Lung (tissue), 11 donors: ENCODE measurements at regions not wholly inside any gene's neighbourhood (a gene's known extent, or its start where the extent isn't known, plus 50 kb on each side); places are given as distances from the start of the nearest gene placed in this dataset.

Experiments used
- ATAC-seq: fragments of 200-7000 bp; cut with Tn5 transposase; one replicate; pipeline ENCODE4 v1.9.1; 2020; ENCODE audit warnings: moderate number of reproducible peaks; ENCODE audit not compliant: insufficient read depth, low FRiP score
- DNase-seq, 3 donors: peaks; one replicate each; pipeline ENCODE4 v3.0.0-alpha.2; 2013 to 2017
- H3K27ac ChIP-seq, 2 donors: one replicate each; pipeline ENCODE4 v1.5.1; 2013; ENCODE audit warnings: mild to moderate bottlenecking in 2 of 2, moderate library complexity in 2 of 2, control low read depth in 1 of 2, inconsistent platforms in 1 of 2, low read depth in 1 of 2, low read length in 1 of 2
- H3K27me3 ChIP-seq, 3 donors: one replicate each; pipeline ENCODE4 v1.5.1; 2013; ENCODE audit warnings: low read length in 2 of 3; ENCODE audit not compliant: control insufficient read depth in 3 of 3, insufficient read depth in 3 of 3
- H3K36me3 ChIP-seq, 4 donors: one replicate each; pipeline ENCODE4 v1.5.1; 2013; ENCODE audit warnings: low read length in 4 of 4, mild to moderate bottlenecking in 1 of 4, moderate library complexity in 1 of 4; ENCODE audit not compliant: control insufficient read depth in 4 of 4, insufficient read depth in 4 of 4
- H3K4me1 ChIP-seq, 5 donors: one replicate each; pipeline ENCODE4 v1.5.1; 2013; ENCODE audit warnings: low read length in 5 of 5, mild to moderate bottlenecking in 2 of 5, moderate library complexity in 1 of 5; ENCODE audit not compliant: control insufficient read depth in 5 of 5, insufficient read depth in 5 of 5
- H3K4me3 ChIP-seq: one replicate; pipeline ENCODE4 v1.5.1; 2013; ENCODE audit warnings: mild to moderate bottlenecking, control low read depth, moderate library complexity
- H3K9ac ChIP-seq, 2 donors: one replicate each; pipeline ENCODE4 v1.5.1; 2013; ENCODE audit warnings: low read length in 2 of 2, control low read depth in 1 of 2; ENCODE audit not compliant: insufficient read depth in 1 of 2
- H3K9me3 ChIP-seq, 4 donors: one replicate each; pipeline ENCODE4 v1.5.1; 2013; ENCODE audit warnings: low read length in 3 of 4, mild to moderate bottlenecking in 1 of 4, moderate library complexity in 1 of 4; ENCODE audit not compliant: control insufficient read depth in 4 of 4, insufficient read depth in 3 of 4
- CTCF ChIP-seq: IDR thresholded peaks from 2 replicates; pipeline ENCODE4 v1.5.1; 2012; ENCODE audit warnings: mild to moderate bottlenecking; ENCODE audit errors: control extremely low read depth, extremely low read depth
- WGBS, 2 donors: extraction: QIAGEN DNeasy Blood & Tissue Kit; methylation state at CpG; one replicate each; pipeline ENCODE4 v1.1.7; 2013; 5-methylcytosine and 5-hydroxymethylcytosine counted together
- donor health status: control.
- donor health status: control.
- donor health status: Bipolar disorder and iron deficiency.
- donor health status: healthy.
- donor health status: DM: yes; HTN: yes; CAD: no.

- Histone ChIP-seq H3K4me1 (peaks cover 0 to 7% (median 0%) of the 10 kb centered on the region in 5 donors), H3K9me3 (peaks cover 0 to 9% (median 0%) of the 10 kb centered on the region in 4 donors), H3K27ac (no peak overlapping the region), H3K9ac (no peak overlapping the region), H3K27me3 (peaks cover 0 to 4% (median 0%) of the 10 kb centered on the region in 3 donors), H3K4me3 (no peak overlapping the region), H3K36me3 (no peaks in the 10 kb centered on the region)
- no peak for DNase-seq
- WGBS, 2 donors, result 63 to 88% methylated on average over 8 of the region's 8 CpGs
- TF ChIP-seq CTCF, result no peak
- ATAC-seq, result no peak
Observed at GRCh38 chr2:2701813-2702212, 370.7 kb upstream of the MYT1L start.

GRCh38 chr2:2701176-2701781 lies 370.2 kb upstream of the MYT1L start:
- Histone ChIP-seq H3K36me3 (no peaks in the 10 kb centered on the region), H3K27ac (no peak overlapping the region), H3K4me3 (no peak overlapping the region), H3K9ac (no peak overlapping the region), H3K27me3 (peaks cover 0 to 4% (median 0%) of the 10 kb centered on the region in 3 donors), H3K9me3 (peaks cover 0 to 9% (median 0%) of the 10 kb centered on the region in 4 donors), H3K4me1 (peaks cover 0 to 7% (median 0%) of the 10 kb centered on the region in 5 donors)
- DNase-seq (peak in 1 of 3 donors; percentile 33), ATAC-seq (no peak)
- no peak for TF ChIP-seq CTCF
- 81 to 87% methylated on average over 20 to 22 of the region's 22 CpGs for WGBS, 2 donors

GRCh38 chr2:2699121-2699505 lies 368.0 kb upstream of the MYT1L start:
- Histone ChIP-seq H3K4me3 (no peak overlapping the region), H3K36me3 (no peaks in the 10 kb centered on the region), H3K27ac (no peak overlapping the region), H3K27me3 (peaks cover 0 to 4% (median 0%) of the 10 kb centered on the region in 3 donors), H3K9ac (no peak overlapping the region), H3K9me3 (peaks cover 0 to 9% (median 0%) of the 10 kb centered on the region in 4 donors), H3K4me1 (peaks cover 0 to 7% (median 0%) of the 10 kb centered on the region in 5 donors)
- 62 to 72% methylated on average over 9 of the region's 9 CpGs for WGBS, 2 donors
- no peak for DNase-seq
- no peak for ATAC-seq
- TF ChIP-seq CTCF, result no peak
